Esophagus squamous epithelium (tissue), 4 donors: ENCODE measurements at regions not wholly inside any gene's neighbourhood (a gene's known extent, or its start where the extent isn't known, plus 50 kb on each side); places are given as distances from the start of the nearest gene placed in this dataset.

ENCODE experiments used
- POLR2A ChIP-seq, 4 donors: fragments of 450-650 bp; IDR thresholded peaks; one replicate each; pipeline ENCODE4 v1.6.1; 2017; ENCODE audit warnings: antibody characterized with exemption in 4 of 4, mild to moderate bottlenecking in 4 of 4, moderate library complexity in 3 of 4
- TF ChIP-seq, protein P1 (sequence below), 6 experiments: fragments of 450-650 bp in 4 of 6; fragments of 200-600 bp in 2 of 6; sonication (generic) in 2 of 6; IDR thresholded peaks; one replicate each; pipeline ENCODE4 v1.5.1; 2016 to 2019; ENCODE audit warnings: antibody characterized with exemption in 6 of 6, mild to moderate bottlenecking in 4 of 6, moderate library complexity in 4 of 6

DNA sequence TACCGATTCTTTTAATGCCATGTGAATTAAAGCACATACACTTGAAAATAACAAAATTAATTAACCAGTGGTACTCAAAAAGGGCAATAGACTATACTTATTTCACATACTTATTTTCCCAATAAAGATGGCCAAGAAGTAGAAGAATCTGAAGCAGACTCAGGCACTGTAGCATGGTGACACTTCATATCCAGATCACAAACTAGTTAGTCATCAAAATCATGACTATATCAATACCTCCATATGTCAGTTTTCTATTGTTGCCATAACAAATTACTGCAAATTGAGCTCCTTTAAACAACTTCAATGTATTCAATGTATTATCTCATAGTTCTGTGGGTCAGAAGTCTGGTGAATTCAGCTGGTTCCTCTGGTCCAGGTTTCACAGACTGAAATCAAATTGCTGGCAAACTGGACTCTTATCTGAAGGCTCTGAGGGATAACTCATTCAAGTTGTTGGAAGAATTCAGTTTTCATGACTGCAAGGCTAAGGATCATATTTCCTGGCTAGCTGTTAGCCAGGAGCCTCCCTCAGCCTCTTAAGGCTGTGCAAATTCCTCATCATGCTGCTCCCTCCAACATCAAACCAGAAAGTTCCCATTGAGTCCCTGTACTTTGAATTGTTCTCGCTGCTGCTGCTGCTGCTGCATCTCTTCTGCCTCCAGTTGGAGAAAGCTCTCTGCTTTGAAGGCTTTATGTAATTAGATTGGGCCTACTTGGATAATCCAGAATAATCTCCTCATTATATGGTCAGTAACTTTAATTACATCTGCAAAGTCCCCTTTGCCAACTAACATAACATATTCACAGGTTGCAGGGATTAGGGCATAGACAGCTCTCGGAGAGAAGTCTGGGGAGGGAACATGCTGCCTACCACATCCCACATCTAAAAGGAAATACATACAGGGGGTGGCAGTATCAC lies 91.5 kb downstream of the MRPL39 start:
- TF ChIP-seq, protein P1, sequence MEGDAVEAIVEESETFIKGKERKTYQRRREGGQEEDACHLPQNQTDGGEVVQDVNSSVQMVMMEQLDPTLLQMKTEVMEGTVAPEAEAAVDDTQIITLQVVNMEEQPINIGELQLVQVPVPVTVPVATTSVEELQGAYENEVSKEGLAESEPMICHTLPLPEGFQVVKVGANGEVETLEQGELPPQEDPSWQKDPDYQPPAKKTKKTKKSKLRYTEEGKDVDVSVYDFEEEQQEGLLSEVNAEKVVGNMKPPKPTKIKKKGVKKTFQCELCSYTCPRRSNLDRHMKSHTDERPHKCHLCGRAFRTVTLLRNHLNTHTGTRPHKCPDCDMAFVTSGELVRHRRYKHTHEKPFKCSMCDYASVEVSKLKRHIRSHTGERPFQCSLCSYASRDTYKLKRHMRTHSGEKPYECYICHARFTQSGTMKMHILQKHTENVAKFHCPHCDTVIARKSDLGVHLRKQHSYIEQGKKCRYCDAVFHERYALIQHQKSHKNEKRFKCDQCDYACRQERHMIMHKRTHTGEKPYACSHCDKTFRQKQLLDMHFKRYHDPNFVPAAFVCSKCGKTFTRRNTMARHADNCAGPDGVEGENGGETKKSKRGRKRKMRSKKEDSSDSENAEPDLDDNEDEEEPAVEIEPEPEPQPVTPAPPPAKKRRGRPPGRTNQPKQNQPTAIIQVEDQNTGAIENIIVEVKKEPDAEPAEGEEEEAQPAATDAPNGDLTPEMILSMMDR (IDR thresholded peaks at IDR 0.05), result no peak
- no peak for TF ChIP-seq POLR2A (IDR thresholded peaks at IDR 0.05)
